Natural killer cell treated with Interleukin-12 subunit alpha and Interleukin-12 subunit beta and Interleukin-15 and Interleukin-18, amount 100 ng/mL, for 72 hours (primary cell): ENCODE measurements at regions not wholly inside any gene's neighbourhood (a gene's known extent, or its start where the extent isn't known, plus 50 kb on each side); places are given as distances from the start of the nearest gene placed in this dataset.

Experiments
- ATAC-seq, 2 donors: fragments of 150-1000 bp; cut with Tn5 transposase in 1 of 2; sonication (Bioruptor Pico), chemical (Tn5 transposase) in 1 of 2; 2 replicates each; pipeline ENCODE4 v1.10.0; 2021
- DNase-seq: peaks from one replicate; pipeline ENCODE4 v3.0.0; 2022; ENCODE audit warnings: low spot score
- H3K27ac Mint-ChIP-seq, 2 donors: 1 replicate in 1 of 2; 2 replicates in 1 of 2; pipeline ENCODE4 v1.8.0; 2022; ENCODE audit warnings: mixed read lengths in 2 of 2, mild to moderate bottlenecking in 1 of 2, moderate library complexity in 1 of 2
- H3K27me3 Mint-ChIP-seq, 2 donors: 1 replicate in 1 of 2; 2 replicates in 1 of 2; pipeline ENCODE4 v1.8.0; 2022; ENCODE audit warnings: mixed read lengths in 2 of 2
- H3K36me3 Mint-ChIP-seq: one replicate; pipeline ENCODE4 v1.8.0; 2022; ENCODE audit warnings: mixed read lengths
- H3K4me1 Mint-ChIP-seq, 2 donors: 1 replicate in 1 of 2; 2 replicates in 1 of 2; pipeline ENCODE4 v1.8.0; 2022; ENCODE audit warnings: low read depth in 2 of 2, mixed read lengths in 2 of 2, mild to moderate bottlenecking in 1 of 2
- H3K4me3 Mint-ChIP-seq: one replicate; pipeline ENCODE4 v1.8.0; 2022; ENCODE audit warnings: mixed read lengths
- H3K9me3 Mint-ChIP-seq: 2 replicates; pipeline ENCODE4 v1.8.0; 2022; ENCODE audit warnings: mixed read lengths

GRCh38 chr9:11500780-11501179 is 888.0 kb upstream of the PTPRD start:
- H3K4me3 Mint-ChIP-seq: no peak overlapping the region
- peaks cover 16% of the 10 kb centered on the region for H3K36me3 Mint-ChIP-seq
- DNase-seq (no peak), ATAC-seq (no peak)
- H3K27me3 Mint-ChIP-seq: no peaks in the 10 kb centered on the region
- H3K4me1 Mint-ChIP-seq: no peaks in the 10 kb centered on the region
- peaks cover 13% of the 10 kb centered on the region for H3K9me3 Mint-ChIP-seq
- H3K27ac Mint-ChIP-seq: no peak overlapping the region

DNA sequence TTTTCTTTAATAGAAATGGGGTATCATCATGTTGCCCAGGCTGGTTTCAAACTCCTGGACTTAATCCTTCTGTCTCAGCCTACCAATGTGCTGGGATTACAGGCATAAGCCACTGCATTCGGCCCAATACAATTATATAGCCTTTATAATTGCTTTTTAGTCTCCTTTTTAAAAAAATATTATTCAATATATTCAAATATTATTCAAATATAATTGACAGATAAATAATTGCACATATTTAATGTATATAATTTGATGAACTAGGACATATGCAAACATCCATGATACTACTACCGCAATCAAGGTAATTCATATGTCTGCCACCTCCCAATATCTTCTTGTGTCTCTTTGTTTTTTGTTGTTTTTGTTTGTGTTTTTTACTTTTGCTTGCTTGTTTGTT is 894.2 kb upstream of the PTPRD start:
- H3K9me3 Mint-ChIP-seq: peaks cover 7% of the 10 kb centered on the region
- no peak for ATAC-seq
- no peak for DNase-seq
- no peak overlapping the region for H3K27ac Mint-ChIP-seq
- H3K4me3 Mint-ChIP-seq: no peak overlapping the region
- H3K4me1 Mint-ChIP-seq: no peaks in the 10 kb centered on the region
- H3K27me3 Mint-ChIP-seq: no peaks in the 10 kb centered on the region
- peaks cover 6% of the 10 kb centered on the region for H3K36me3 Mint-ChIP-seq

DNA sequence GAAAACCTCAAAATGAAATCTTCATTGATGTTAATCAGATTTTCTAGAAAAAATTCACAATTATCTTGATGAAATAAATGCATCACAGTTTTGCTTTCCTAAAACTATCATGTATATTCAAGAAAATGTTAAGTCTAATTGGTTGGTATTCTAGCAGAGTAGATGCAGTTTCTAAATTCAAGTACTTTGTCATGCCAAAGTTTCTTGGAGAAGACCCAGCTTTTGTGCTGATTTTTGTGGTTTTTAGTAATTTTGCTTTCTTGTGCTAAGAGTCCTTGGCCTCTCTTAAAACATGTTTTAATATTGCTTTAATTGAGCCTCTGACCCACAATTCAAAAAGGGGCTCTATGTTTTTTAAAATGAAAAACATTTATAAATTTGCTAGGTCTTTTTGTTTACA is 924.8 kb upstream of the PTPRD start:
- no peaks in the 10 kb centered on the region for H3K4me1 Mint-ChIP-seq
- ATAC-seq (no peak), DNase-seq (no peak)
- no peaks in the 10 kb centered on the region for H3K36me3 Mint-ChIP-seq
- H3K27ac Mint-ChIP-seq: no peak overlapping the region
- no peak overlapping the region for H3K4me3 Mint-ChIP-seq
- no peaks in the 10 kb centered on the region for H3K27me3 Mint-ChIP-seq
- H3K9me3 Mint-ChIP-seq: peaks cover 9% of the 10 kb centered on the region

DNA sequence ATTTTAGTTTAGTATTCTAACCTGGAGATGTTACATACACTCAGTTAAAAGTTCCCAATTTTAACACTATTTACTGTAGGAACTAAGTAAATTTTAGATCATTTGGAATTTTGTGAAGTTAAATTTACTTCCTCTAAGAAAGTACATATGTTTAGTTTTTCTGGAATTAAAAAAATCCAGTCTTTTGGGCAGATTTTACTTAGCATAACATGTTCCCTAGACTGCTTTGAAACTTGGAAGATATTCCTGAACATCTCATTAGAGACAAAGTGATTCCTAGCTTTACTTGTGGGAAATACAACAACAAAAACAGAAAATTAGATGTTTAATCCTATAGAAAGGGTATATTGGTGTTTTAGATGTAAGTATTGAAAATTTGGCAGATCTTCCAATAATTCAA is 930.0 kb upstream of the PTPRD start:
- no peak for DNase-seq
- no peak overlapping the region for H3K27ac Mint-ChIP-seq
- H3K4me1 Mint-ChIP-seq: no peaks in the 10 kb centered on the region
- no peaks in the 10 kb centered on the region for H3K27me3 Mint-ChIP-seq
- no peak overlapping the region for H3K4me3 Mint-ChIP-seq
- no peaks in the 10 kb centered on the region for H3K9me3 Mint-ChIP-seq
- H3K36me3 Mint-ChIP-seq: no peaks in the 10 kb centered on the region
- no peak for ATAC-seq

GRCh38 chr9:11546231-11546630 is 933.4 kb upstream of the PTPRD start:
- Mint-ChIP-seq H3K9me3 (peaks cover 4% of the 10 kb centered on the region), H3K4me3 (no peak overlapping the region), H3K27ac (no peak overlapping the region), H3K4me1 (no peaks in the 10 kb centered on the region), H3K36me3 (no peaks in the 10 kb centered on the region), H3K27me3 (no peaks in the 10 kb centered on the region)
- ATAC-seq (no peak), DNase-seq (no peak)

GRCh38 chr9:11549311-11549794 is 936.6 kb upstream of the PTPRD start:
- H3K27ac Mint-ChIP-seq: no peak overlapping the region
- no peak overlapping the region for H3K4me3 Mint-ChIP-seq
- no peaks in the 10 kb centered on the region for H3K36me3 Mint-ChIP-seq
- H3K9me3 Mint-ChIP-seq: peaks cover 14% of the 10 kb centered on the region
- no peaks in the 10 kb centered on the region for H3K4me1 Mint-ChIP-seq
- no peaks in the 10 kb centered on the region for H3K27me3 Mint-ChIP-seq
- no peak for DNase-seq
- no peak for ATAC-seq

DNA sequence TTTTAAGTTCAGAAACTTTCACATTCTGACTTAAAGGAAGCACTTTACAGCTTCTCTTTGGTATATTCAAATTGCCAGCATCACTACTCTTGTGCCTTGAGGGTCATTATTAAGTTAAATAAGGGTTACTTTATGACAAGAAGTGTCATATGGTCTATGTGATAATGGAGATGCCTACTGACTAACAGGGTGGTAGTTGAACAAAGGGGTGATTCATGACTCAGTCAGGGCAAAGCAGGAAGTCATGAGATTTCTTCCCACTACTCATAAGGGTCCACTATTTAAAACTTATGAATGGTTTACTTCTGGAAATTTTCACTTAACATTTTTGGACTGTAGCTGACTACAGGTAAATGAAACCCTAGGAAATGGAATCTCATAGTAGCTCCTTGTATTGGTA is 938.3 kb upstream of the PTPRD start:
- Mint-ChIP-seq H3K9me3 (peaks cover 17% of the 10 kb centered on the region), H3K36me3 (no peaks in the 10 kb centered on the region), H3K4me3 (no peak overlapping the region), H3K27ac (no peak overlapping the region), H3K4me1 (no peaks in the 10 kb centered on the region), H3K27me3 (no peaks in the 10 kb centered on the region)
- no peak for ATAC-seq
- no peak for DNase-seq

DNA sequence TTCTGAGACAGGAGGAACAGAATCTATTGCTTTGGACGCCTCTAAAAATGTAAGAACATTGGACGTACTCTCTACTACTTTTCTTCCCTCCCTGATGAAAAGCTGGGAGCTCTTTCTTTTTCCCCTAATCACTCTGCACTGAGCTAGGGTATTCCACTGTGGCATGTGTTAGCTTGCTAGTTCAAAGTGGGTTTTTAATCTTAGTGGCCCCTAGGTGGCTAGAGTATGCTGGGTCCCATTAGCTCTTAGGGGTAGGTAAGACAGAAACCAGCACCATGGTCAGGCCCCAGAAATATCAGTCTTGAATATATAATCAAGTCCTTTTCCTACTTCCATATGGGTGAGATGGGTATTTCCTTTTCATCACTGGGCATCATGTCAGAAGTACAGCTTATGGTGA is 945.2 kb upstream of the PTPRD start:
- Mint-ChIP-seq H3K36me3 (peaks cover 5% of the 10 kb centered on the region), H3K4me1 (no peaks in the 10 kb centered on the region), H3K27ac (no peak overlapping the region), H3K4me3 (no peak overlapping the region), H3K27me3 (no peaks in the 10 kb centered on the region), H3K9me3 (peaks cover 16% of the 10 kb centered on the region)
- ATAC-seq (no peak), DNase-seq (no peak)

DNA sequence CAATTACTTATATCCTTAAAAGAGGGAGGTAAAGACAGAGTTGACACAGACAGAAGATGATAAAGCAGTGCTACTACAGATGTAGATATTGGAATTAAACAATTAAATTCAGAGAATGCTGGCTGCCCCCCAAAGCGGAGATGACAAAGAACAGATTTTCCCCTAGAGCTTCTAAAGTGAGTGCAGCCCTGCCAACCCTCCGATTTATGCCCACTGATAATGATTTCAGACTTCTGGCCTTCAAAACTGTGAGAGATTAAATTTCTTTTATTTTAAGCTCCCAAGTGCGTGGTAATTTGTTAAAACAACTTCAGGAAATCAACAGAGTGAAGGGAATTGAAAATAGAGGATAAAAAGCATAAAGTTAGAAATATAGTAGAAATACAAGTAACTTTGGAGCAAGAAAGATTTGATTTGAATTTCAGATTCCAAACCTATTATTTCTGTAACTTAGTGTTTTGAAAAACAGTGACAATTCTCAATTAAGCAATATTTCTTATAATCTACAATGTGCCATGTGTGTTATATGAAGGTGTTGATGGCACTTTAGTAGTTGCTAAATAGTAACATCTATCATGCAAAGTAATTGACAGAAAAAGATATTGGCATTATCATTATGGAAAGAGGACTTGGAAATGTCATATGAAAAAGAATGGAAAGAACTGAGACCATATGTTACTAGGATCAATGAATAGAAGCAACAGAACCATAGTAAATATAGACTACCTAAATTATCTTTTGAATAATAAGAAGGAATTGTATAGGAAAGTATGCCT is 946.4 kb upstream of the PTPRD start:
- Mint-ChIP-seq H3K36me3 (peaks cover 10% of the 10 kb centered on the region), H3K27me3 (no peaks in the 10 kb centered on the region), H3K4me1 (no peaks in the 10 kb centered on the region), H3K27ac (no peak overlapping the region), H3K4me3 (no peak overlapping the region), H3K9me3 (peaks cover 12% of the 10 kb centered on the region)
- DNase-seq (no peak), ATAC-seq (no peak)

- Mint-ChIP-seq H3K27me3 (no peaks in the 10 kb centered on the region), H3K9me3 (peaks cover 7% of the 10 kb centered on the region), H3K4me1 (no peaks in the 10 kb centered on the region), H3K36me3 (no peaks in the 10 kb centered on the region), H3K4me3 (no peak overlapping the region), H3K27ac (no peak overlapping the region)
- DNase-seq (no peak), ATAC-seq (no peak)
Measured at GRCh38 chr9:11577522-11577921, 964.7 kb upstream of the PTPRD start.

GRCh38 chr9:11595756-11596155 is 983.0 kb upstream of the PTPRD start:
- Mint-ChIP-seq H3K4me3 (no peak overlapping the region), H3K4me1 (no peaks in the 10 kb centered on the region), H3K27me3 (no peaks in the 10 kb centered on the region), H3K27ac (no peak overlapping the region), H3K9me3 (peaks cover 7% of the 10 kb centered on the region), H3K36me3 (no peaks in the 10 kb centered on the region)
- ATAC-seq (no peak), DNase-seq (no peak)

- Mint-ChIP-seq H3K9me3 (peaks cover 13% of the 10 kb centered on the region), H3K4me1 (no peaks in the 10 kb centered on the region), H3K27me3 (no peaks in the 10 kb centered on the region), H3K36me3 (peaks cover 23% of the 10 kb centered on the region), H3K27ac (no peak overlapping the region), H3K4me3 (no peak overlapping the region)
- ATAC-seq: peak in 1 of 2 donors; percentile 36
- DNase-seq: no peak
Measured at GRCh38 chr9:11618241-11618805, 1005.5 kb upstream of the PTPRD start.

DNA sequence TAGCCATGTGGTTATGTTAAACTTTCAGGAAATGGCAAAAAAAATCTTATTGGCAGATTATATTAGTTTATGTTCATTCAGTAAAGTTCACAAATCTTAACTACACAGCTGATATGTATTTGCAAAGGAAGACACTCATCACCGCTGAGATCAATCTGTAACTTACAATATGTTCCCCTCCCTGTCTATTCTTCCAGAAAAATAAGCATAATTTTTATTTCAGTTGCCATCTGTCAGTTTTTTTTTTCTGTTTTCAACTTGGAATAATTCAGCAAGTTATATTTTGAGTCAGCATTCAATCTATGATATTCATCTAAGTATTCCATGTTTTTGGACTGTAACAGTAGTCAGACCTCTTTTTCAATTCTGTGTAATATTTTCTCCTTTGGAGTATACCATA is 1019.9 kb upstream of the PTPRD start:
- Mint-ChIP-seq H3K4me1 (no peaks in the 10 kb centered on the region), H3K9me3 (peaks cover 12% of the 10 kb centered on the region), H3K27ac (no peak overlapping the region), H3K36me3 (peaks cover 6% of the 10 kb centered on the region), H3K27me3 (no peaks in the 10 kb centered on the region), H3K4me3 (no peak overlapping the region)
- ATAC-seq (no peak), DNase-seq (no peak)

DNA sequence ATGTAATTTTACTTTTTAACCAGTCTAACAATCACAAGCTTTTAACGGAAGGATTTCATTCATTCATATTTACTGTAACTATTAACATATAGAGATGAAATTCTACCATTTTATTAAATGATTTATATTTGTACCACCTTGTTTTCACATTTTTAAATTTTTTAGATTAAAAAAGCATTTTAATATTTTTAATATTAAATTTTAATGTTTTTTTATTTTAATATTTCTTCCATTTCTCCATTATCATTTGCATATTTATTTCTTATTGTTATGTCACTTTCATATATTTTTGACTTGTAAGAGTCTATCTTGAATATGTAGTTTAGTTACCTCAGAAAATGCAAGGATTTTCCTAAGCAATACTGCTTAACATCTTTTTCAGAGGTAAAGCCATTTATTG is 1034.0 kb upstream of the PTPRD start:
- ATAC-seq: no peak
- Mint-ChIP-seq H3K4me3 (no peak overlapping the region), H3K4me1 (no peaks in the 10 kb centered on the region), H3K27me3 (no peaks in the 10 kb centered on the region), H3K36me3 (no peaks in the 10 kb centered on the region), H3K27ac (no peak overlapping the region), H3K9me3 (peaks cover 14% of the 10 kb centered on the region)
- DNase-seq: no peak

DNA sequence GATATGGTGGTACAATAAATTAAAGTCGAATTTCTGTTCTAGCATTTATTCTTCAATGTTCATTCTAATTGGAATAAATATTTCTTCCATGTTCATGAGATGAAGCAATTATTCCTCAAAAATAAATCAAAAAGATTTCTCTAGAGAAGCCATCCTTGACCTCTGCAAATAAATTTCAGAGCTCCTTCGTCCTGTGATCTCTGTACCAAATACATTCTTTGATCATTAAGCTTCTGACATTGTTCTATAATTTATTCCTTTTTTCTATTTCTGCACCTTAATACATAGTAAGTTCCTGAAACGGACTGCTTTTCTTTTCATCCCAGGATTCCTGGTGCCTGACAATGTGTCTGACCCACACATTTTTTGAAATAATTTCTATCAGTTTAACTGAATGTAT is 1039.3 kb upstream of the TYRP1 start:
- Mint-ChIP-seq H3K27me3 (no peaks in the 10 kb centered on the region), H3K4me3 (no peak overlapping the region), H3K27ac (no peak overlapping the region), H3K36me3 (no peaks in the 10 kb centered on the region), H3K4me1 (no peaks in the 10 kb centered on the region), H3K9me3 (peaks cover 18% of the 10 kb centered on the region)
- ATAC-seq (no peak), DNase-seq (no peak)
